GM19438 (cell line): ENCODE measurements at regions not wholly inside any gene's neighbourhood (a gene's known extent, or its start where the extent isn't known, plus 50 kb on each side); places are given as distances from the start of the nearest gene placed in this dataset.

Source experiments
- ATAC-seq: cut with Tn5 transposase; IDR thresholded peaks from one replicate; pipeline ENCODE4 v1.9.1; 2021; ENCODE audit warnings: low read depth; ENCODE audit not compliant: unreplicated experiment

- ATAC-seq = no peak
Measured at GRCh38 chr1:170369000-170369399, 163.0 kb upstream of the GORAB start.

- ATAC-seq = no peak
Measured at GRCh38 chr1:170369417-170369816, 162.5 kb upstream of the GORAB start.

GRCh38 chr1:170370087-170370486 is 161.9 kb upstream of the GORAB start:
- ATAC-seq = no peak

- no peak for ATAC-seq
Measured at GRCh38 chr1:170375082-170375723, 156.8 kb upstream of the GORAB start.

GRCh38 chr1:170376801-170377385 is 155.1 kb upstream of the GORAB start:
- peak; percentile 19 for ATAC-seq

GRCh38 chr1:170377440-170377839 is 154.5 kb upstream of the GORAB start:
- peak; percentile 81 for ATAC-seq

- no peak for ATAC-seq
Measured at GRCh38 chr1:170377896-170378634, 153.9 kb upstream of the GORAB start.

- ATAC-seq = no peak
Measured at GRCh38 chr1:170385750-170386149, 146.2 kb upstream of the GORAB start.

- no peak for ATAC-seq
Measured at GRCh38 chr1:170388489-170388888, 143.5 kb upstream of the GORAB start.

GRCh38 chr1:170395149-170395548 is 136.8 kb upstream of the GORAB start:
- ATAC-seq = no peak

- no peak for ATAC-seq
Measured at GRCh38 chr1:170397061-170397460, 134.9 kb upstream of the GORAB start.

GRCh38 chr1:170402476-170403311 is 129.3 kb upstream of the GORAB start:
- ATAC-seq = no peak

- ATAC-seq = no peak
Measured at GRCh38 chr1:170407138-170407537, 124.8 kb upstream of the GORAB start.

- ATAC-seq = no peak
Measured at GRCh38 chr1:170407581-170407980, 124.4 kb upstream of the GORAB start.

- no peak for ATAC-seq
Measured at GRCh38 chr1:170410401-170411166, 121.4 kb upstream of the GORAB start.

- ATAC-seq = no peak
Measured at GRCh38 chr1:170414989-170415709, 116.8 kb upstream of the GORAB start.

- no peak for ATAC-seq
Measured at GRCh38 chr1:170415710-170416372, 116.1 kb upstream of the GORAB start.

GRCh38 chr1:170424346-170424745 is 107.6 kb upstream of the GORAB start:
- ATAC-seq = no peak

GRCh38 chr1:170426596-170426995 is 105.4 kb upstream of the GORAB start:
- ATAC-seq = no peak
